DOHH2 (cell line): ENCODE measurements at regions not wholly inside any gene's neighbourhood (a gene's known extent, or its start where the extent isn't known, plus 50 kb on each side); places are given as distances from the start of the nearest gene placed in this dataset.

Source experiments
- CTCF ChIP-seq: fragments of 200-600 bp; sonication (generic); IDR thresholded peaks from one replicate; pipeline ENCODE4 v1.5.1; 2014; ENCODE audit warnings: antibody characterized with exemption, mild to moderate bottlenecking, low read depth, low read length; ENCODE audit not compliant: poor library complexity, severe bottlenecking
- EZH2phosphoT487 ChIP-seq: fragments of 200-600 bp; sonication (generic); IDR thresholded peaks from 2 replicates; pipeline ENCODE4 v1.6.1; 2017; ENCODE audit warnings: borderline replicate concordance, mild to moderate bottlenecking, antibody characterized with exemption, low read length, moderate library complexity, mixed read lengths

DNA sequence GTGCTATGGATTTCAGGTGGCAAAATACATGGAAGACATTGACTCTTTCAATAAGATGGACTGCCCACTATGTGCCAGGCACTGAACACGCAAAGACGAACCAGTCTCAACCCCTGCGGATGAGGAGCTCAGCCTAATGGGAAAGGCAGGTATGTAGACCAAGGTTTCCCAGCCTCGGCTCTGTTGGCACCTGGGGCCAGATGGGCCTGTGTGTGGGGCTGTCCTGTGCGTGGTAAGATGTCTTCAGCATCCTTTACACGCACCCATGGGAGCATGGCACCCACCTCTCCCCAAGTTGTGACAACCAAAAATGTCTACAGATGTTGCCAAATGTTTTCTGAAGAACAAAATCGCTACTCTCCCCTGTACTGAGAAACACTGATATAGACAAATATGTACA is 82.6 kb upstream of the FOXQ1 start:
- no peak for TF ChIP-seq CTCF
- no peak for TF ChIP-seq EZH2phosphoT487
